MM.1S (cell line): ENCODE measurements at regions not wholly inside any gene's neighbourhood (a gene's known extent, or its start where the extent isn't known, plus 50 kb on each side); places are given as distances from the start of the nearest gene placed in this dataset.

Source experiments
- DNase-seq: peaks from one replicate; pipeline ENCODE4 v3.0.0-alpha.2; 2015
- H2AFZ ChIP-seq: fragments of 300-600 bp; sonication (generic); 2 replicates; pipeline ENCODE4 v1.6.0; 2016; ENCODE audit warnings: antibody characterized with exemption, low read length
- H3F3A ChIP-seq: fragments of 300-600 bp; sonication (generic); 2 replicates; pipeline ENCODE4 v1.6.1; 2016; ENCODE audit warnings: mild to moderate bottlenecking, antibody characterized with exemption, low read length, moderate library complexity, mixed read lengths; ENCODE audit not compliant: insufficient read depth
- H3K27ac ChIP-seq: fragments of 300-600 bp; sonication (generic); 2 replicates; pipeline ENCODE4 v1.5.1; 2016; ENCODE audit warnings: mild to moderate bottlenecking, low read length
- H3K27me3 ChIP-seq: fragments of 300-600 bp; sonication (generic); replicated peaks from 2 replicates; pipeline ENCODE4 v1.6.0; 2016; ENCODE audit warnings: low read length; ENCODE audit not compliant: insufficient read depth
- H3K36me3 ChIP-seq: fragments of 300-600 bp; sonication (generic); replicated peaks from 2 replicates; pipeline ENCODE4 v1.6.1; 2016; ENCODE audit warnings: mild to moderate bottlenecking, low read length, mixed read lengths; ENCODE audit not compliant: insufficient read depth
- H3K4me1 ChIP-seq: fragments of 300-600 bp; sonication (generic); 2 replicates; pipeline ENCODE4 v1.6.1; 2016; ENCODE audit warnings: low read length, mixed read lengths
- H3K4me2 ChIP-seq: fragments of 300-600 bp; sonication (generic); 2 replicates; pipeline ENCODE4 v1.6.0; 2016; ENCODE audit warnings: low read depth, low read length
- H3K4me3 ChIP-seq: fragments of 300-600 bp; sonication (generic); 2 replicates; pipeline ENCODE4 v1.5.1; 2016; ENCODE audit warnings: low read length, mixed read lengths
- H3K79me2 ChIP-seq: fragments of 300-600 bp; sonication (generic); 2 replicates; pipeline ENCODE4 v1.6.1; 2016; ENCODE audit warnings: mixed run types, low read length, mixed read lengths
- H3K9ac ChIP-seq: fragments of 300-600 bp; sonication (generic); 2 replicates; pipeline ENCODE4 v1.6.1; 2016; ENCODE audit warnings: low read length, mixed read lengths
- H3K9me2 ChIP-seq: fragments of 300-600 bp; sonication (generic); replicated peaks from 2 replicates; pipeline ENCODE4 v1.6.1; 2016; ENCODE audit warnings: mild to moderate bottlenecking, low read length, mixed read lengths; ENCODE audit not compliant: insufficient read depth
- H3K9me3 ChIP-seq: fragments of 300-600 bp; sonication (generic); replicated peaks from 2 replicates; pipeline ENCODE4 v1.6.1; 2016; ENCODE audit warnings: mild to moderate bottlenecking, low read length, mixed read lengths; ENCODE audit not compliant: insufficient read depth
- H4K20me1 ChIP-seq: fragments of 300-600 bp; sonication (generic); 2 replicates; pipeline ENCODE4 v1.6.1; 2016; ENCODE audit warnings: mild to moderate bottlenecking, low read length, moderate library complexity, mixed read lengths; ENCODE audit not compliant: insufficient read depth
- EZH2 ChIP-seq: fragments of 300-600 bp; sonication (generic); optimal IDR thresholded peaks from 2 replicates; pipeline ENCODE3; 2017; ENCODE audit warnings: low read depth, mild to moderate bottlenecking, antibody characterized with exemption, low read length, mixed read lengths
- EZH2phosphoT487 ChIP-seq: fragments of 300-600 bp; sonication (generic); IDR thresholded peaks from 2 replicates; pipeline ENCODE4 v1.6.1; 2018; ENCODE audit warnings: antibody characterized with exemption, low read length
- TF ChIP-seq, protein P1 (sequence below): fragments of 300-600 bp; sonication (generic); IDR thresholded peaks from 2 replicates; pipeline ENCODE4 v1.5.1; 2016; ENCODE audit warnings: antibody characterized with exemption, low read length, mixed read lengths

DNA sequence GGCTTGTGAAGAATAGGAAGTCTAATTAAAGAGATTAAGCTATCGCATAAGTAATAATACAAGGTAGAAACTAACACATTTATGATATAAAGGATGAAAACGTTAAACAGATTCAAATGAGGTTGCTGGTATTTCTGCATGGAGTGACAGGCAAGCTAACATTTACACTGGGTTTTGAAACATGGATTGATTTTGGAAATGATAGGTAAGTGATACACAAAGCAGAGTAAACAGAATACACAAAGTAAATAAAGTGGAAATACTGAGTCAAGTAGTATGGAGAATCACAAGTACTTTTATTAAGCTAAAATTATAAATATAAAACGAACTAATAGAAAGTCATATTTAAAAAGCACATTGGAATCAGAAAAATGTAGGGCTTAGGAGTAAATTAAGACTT, 665.3 kb downstream of the STPG2 start:
- H3K27ac ChIP-seq: no peak overlapping the region
- no peaks in the 10 kb centered on the region for H3F3A ChIP-seq
- no peaks in the 10 kb centered on the region for H3K9me2 ChIP-seq
- H3K27me3 ChIP-seq: no peaks in the 10 kb centered on the region
- H3K36me3 ChIP-seq: no peaks in the 10 kb centered on the region
- no peak overlapping the region for H3K9ac ChIP-seq
- no peak for DNase-seq
- no peak overlapping the region for H2AFZ ChIP-seq
- no peak overlapping the region for H3K4me3 ChIP-seq
- no peak overlapping the region for H3K4me2 ChIP-seq
- H4K20me1 ChIP-seq: no peaks in the 10 kb centered on the region; the same call in 1 of the 2 replicates
- no peaks in the 10 kb centered on the region for H3K9me3 ChIP-seq
- no peak for TF ChIP-seq EZH2phosphoT487
- TF ChIP-seq, protein P1, sequence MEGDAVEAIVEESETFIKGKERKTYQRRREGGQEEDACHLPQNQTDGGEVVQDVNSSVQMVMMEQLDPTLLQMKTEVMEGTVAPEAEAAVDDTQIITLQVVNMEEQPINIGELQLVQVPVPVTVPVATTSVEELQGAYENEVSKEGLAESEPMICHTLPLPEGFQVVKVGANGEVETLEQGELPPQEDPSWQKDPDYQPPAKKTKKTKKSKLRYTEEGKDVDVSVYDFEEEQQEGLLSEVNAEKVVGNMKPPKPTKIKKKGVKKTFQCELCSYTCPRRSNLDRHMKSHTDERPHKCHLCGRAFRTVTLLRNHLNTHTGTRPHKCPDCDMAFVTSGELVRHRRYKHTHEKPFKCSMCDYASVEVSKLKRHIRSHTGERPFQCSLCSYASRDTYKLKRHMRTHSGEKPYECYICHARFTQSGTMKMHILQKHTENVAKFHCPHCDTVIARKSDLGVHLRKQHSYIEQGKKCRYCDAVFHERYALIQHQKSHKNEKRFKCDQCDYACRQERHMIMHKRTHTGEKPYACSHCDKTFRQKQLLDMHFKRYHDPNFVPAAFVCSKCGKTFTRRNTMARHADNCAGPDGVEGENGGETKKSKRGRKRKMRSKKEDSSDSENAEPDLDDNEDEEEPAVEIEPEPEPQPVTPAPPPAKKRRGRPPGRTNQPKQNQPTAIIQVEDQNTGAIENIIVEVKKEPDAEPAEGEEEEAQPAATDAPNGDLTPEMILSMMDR: no peak
- TF ChIP-seq EZH2: no peak
- H3K4me1 ChIP-seq: no peaks in the 10 kb centered on the region
- no peaks in the 10 kb centered on the region for H3K79me2 ChIP-seq

DNA sequence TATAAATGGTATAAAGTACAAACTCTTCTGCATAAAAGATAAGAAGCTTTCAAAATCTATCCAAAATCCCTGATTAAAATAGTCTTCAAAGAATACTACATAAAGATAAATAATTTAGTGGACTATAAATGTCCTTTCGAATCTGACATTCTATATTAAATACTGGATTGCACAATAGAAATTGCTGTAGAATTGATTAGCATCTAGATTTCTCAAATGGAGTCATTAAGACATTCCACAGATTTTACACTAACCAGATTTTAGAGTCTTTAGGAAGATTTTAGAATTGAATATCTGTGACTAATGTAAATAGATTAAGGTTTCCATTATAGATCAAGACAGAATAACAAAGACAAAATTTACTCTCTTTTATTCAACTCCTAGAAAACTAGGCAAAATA, 663.9 kb downstream of the STPG2 start:
- Histone ChIP-seq H3K9me2 (no peaks in the 10 kb centered on the region), H2AFZ (no peak overlapping the region), H3K4me3 (no peak overlapping the region), H3K4me1 (no peaks in the 10 kb centered on the region), H3K79me2 (no peaks in the 10 kb centered on the region), H4K20me1 (no peaks in the 10 kb centered on the region; the same call in 1 of the 2 replicates), H3K27me3 (no peaks in the 10 kb centered on the region), H3K9me3 (no peaks in the 10 kb centered on the region), H3K27ac (no peak overlapping the region), H3F3A (no peaks in the 10 kb centered on the region), H3K9ac (no peak overlapping the region), H3K4me2 (no peak overlapping the region), H3K36me3 (no peaks in the 10 kb centered on the region)
- no peak for DNase-seq
- TF ChIP-seq, protein P1: no peak
- TF ChIP-seq EZH2phosphoT487 (no peak), EZH2 (no peak)

DNA sequence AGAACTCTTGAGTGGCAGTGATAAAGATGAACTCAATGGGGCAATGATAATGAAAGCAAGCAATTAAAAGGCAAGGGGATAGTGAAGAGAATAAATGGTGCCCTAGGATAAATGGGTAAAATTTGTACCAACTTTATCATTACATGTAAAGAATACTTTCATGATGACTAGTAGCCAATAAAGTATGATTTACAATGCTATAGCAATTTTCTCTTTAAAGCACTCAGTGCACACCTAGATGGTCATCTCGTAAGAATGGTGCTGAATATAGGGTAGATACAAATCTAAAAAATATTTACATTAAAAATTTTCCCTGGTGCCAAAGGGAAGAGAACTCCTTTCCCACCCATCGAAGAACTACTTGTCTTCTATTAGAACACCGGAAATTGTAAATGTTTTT, 651.4 kb downstream of the STPG2 start:
- Histone ChIP-seq H2AFZ (no peak overlapping the region), H4K20me1 (no peaks in the 10 kb centered on the region), H3K9me3 (no peaks in the 10 kb centered on the region), H3K27ac (no peak overlapping the region), H3K36me3 (no peaks in the 10 kb centered on the region), H3K79me2 (no peaks in the 10 kb centered on the region), H3K4me1 (no peaks in the 10 kb centered on the region), H3F3A (no peaks in the 10 kb centered on the region), H3K4me2 (no peak overlapping the region), H3K9me2 (no peaks in the 10 kb centered on the region), H3K4me3 (no peak overlapping the region), H3K27me3 (no peaks in the 10 kb centered on the region), H3K9ac (no peak overlapping the region)
- DNase-seq: no peak
- TF ChIP-seq, protein P1: no peak
- TF ChIP-seq EZH2phosphoT487: no peak
- no peak for TF ChIP-seq EZH2
